Endodermal cell (in vitro differentiated cells): ENCODE measurements at regions not wholly inside any gene's neighbourhood (a gene's known extent, or its start where the extent isn't known, plus 50 kb on each side); places are given as distances from the start of the nearest gene placed in this dataset.

ENCODE experiments used
- DNase-seq: peaks from one replicate; pipeline ENCODE4 v3.0.0-alpha.2; 2017
- H3K27ac ChIP-seq: 2 replicates; pipeline ENCODE4 v1.5.1; 2013; ENCODE audit warnings: mild to moderate bottlenecking, low read depth, low read length, moderate library complexity
- H3K27me3 ChIP-seq: 2 replicates; pipeline ENCODE4 v1.6.1; 2013; ENCODE audit warnings: mild to moderate bottlenecking, low read length, moderate library complexity; ENCODE audit not compliant: insufficient read depth, control insufficient read depth, poor library complexity, severe bottlenecking
- H3K36me3 ChIP-seq: 2 replicates; pipeline ENCODE4 v1.7.0; 2013; ENCODE audit warnings: mild to moderate bottlenecking, low read length, moderate library complexity; ENCODE audit not compliant: control insufficient read depth, insufficient read depth
- H3K4me1 ChIP-seq: one replicate; pipeline ENCODE4 v1.7.0; 2013; ENCODE audit warnings: low read length; ENCODE audit not compliant: control insufficient read depth, insufficient read depth
- H3K4me3 ChIP-seq: 2 replicates; pipeline ENCODE4 v1.5.1; 2013; ENCODE audit warnings: mild to moderate bottlenecking, low read length, moderate library complexity
- H3K9ac ChIP-seq: 2 replicates; pipeline ENCODE4 v1.6.1; 2013; ENCODE audit warnings: mild to moderate bottlenecking, low read length, moderate library complexity; ENCODE audit not compliant: poor library complexity, severe bottlenecking; ENCODE audit errors: extremely low read depth
- H3K9me3 ChIP-seq: 2 replicates; pipeline ENCODE4 v1.6.1; 2013; ENCODE audit warnings: mild to moderate bottlenecking, low read length, moderate library complexity; ENCODE audit not compliant: control insufficient read depth
- H3K27ac Mint-ChIP-seq: 2 replicates; pipeline ENCODE4 v1.8.0; 2020; ENCODE audit warnings: mixed read lengths
- H3K27me3 Mint-ChIP-seq: 2 replicates; pipeline ENCODE4 v1.8.0; 2021; ENCODE audit warnings: mild to moderate bottlenecking, mixed read lengths; ENCODE audit not compliant: insufficient read depth
- H3K36me3 Mint-ChIP-seq: 2 replicates; pipeline ENCODE4 v1.8.0; 2020; ENCODE audit warnings: low read depth, mixed read lengths
- H3K4me1 Mint-ChIP-seq: 2 replicates; pipeline ENCODE4 v1.8.0; 2020; ENCODE audit warnings: mixed read lengths
- H3K4me3 Mint-ChIP-seq: 2 replicates; pipeline ENCODE4 v1.8.0; 2020; ENCODE audit warnings: mild to moderate bottlenecking, moderate library complexity, mixed read lengths
- H3K9me3 Mint-ChIP-seq: 2 replicates; pipeline ENCODE4 v1.8.0; 2020; ENCODE audit warnings: mild to moderate bottlenecking, mixed read lengths
- WGBS, 2 experiments: methylation state at CpG; one replicate each; pipeline versions ENCODE4 v1.1.5 to v1.1.7; 2013; ENCODE audit warnings: missing lambda C conversion rate in 2 of 2, mixed read lengths in 1 of 2; ENCODE audit not compliant: insufficient coverage in 1 of 2, insufficient read length in 1 of 2; 5-methylcytosine and 5-hydroxymethylcytosine counted together
- TF ChIP-seq, protein P1 (sequence below): fragments of 200-600 bp; sonication (generic); conservative IDR thresholded peaks from 2 replicates; pipeline ENCODE4 v1.5.0; 2021; ENCODE audit warnings: antibody characterized with exemption, mild to moderate bottlenecking

DNA sequence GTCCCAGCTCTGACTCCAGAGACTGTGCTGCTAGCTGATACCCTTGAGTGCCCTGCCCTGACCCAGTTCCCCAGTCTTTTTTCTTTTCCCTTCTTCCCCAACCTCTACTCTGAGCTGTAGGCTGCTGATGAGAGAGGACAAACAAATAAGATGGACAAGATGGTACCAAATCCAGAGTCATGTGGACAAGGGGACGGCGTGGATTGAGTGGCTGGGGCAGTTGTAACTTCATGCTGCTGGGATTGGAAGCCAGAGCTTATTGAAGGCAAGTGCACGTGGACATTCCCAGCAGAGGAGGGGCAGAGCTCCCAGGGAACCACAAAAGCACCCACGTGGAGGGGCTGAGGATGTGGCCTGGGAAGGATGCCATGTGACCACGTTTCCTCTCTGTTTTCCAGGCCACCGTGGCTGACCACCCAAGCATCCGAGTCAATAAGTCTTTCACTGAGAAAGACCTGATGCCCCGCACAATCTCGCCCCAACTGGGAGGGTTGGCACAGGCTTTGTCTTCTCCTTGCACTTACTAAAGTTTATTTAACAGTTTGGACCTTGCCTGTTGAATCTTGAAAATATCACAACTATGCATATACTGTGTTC, 323.3 kb upstream of the ZNF507 start:
- TF ChIP-seq, protein P1, sequence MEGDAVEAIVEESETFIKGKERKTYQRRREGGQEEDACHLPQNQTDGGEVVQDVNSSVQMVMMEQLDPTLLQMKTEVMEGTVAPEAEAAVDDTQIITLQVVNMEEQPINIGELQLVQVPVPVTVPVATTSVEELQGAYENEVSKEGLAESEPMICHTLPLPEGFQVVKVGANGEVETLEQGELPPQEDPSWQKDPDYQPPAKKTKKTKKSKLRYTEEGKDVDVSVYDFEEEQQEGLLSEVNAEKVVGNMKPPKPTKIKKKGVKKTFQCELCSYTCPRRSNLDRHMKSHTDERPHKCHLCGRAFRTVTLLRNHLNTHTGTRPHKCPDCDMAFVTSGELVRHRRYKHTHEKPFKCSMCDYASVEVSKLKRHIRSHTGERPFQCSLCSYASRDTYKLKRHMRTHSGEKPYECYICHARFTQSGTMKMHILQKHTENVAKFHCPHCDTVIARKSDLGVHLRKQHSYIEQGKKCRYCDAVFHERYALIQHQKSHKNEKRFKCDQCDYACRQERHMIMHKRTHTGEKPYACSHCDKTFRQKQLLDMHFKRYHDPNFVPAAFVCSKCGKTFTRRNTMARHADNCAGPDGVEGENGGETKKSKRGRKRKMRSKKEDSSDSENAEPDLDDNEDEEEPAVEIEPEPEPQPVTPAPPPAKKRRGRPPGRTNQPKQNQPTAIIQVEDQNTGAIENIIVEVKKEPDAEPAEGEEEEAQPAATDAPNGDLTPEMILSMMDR: no peak
- 89 to 96% methylated on average over 5 to 9 of the region's 9 CpGs for WGBS, 2 experiments
- H3K27ac ChIP-seq: no peak overlapping the region
- H3K9me3 ChIP-seq: no peaks in the 10 kb centered on the region
- H3K27ac Mint-ChIP-seq: no peak overlapping the region
- H3K4me1 Mint-ChIP-seq: no peaks in the 10 kb centered on the region
- H3K36me3 ChIP-seq: no peaks in the 10 kb centered on the region
- no peak overlapping the region for H3K4me3 Mint-ChIP-seq
- H3K27me3 ChIP-seq: no peaks in the 10 kb centered on the region
- H3K27me3 Mint-ChIP-seq: peaks cover under 1% of the 10 kb centered on the region
- no peaks in the 10 kb centered on the region for H3K9me3 Mint-ChIP-seq
- H3K4me3 ChIP-seq: no peak overlapping the region
- H3K9ac ChIP-seq: no peak overlapping the region
- no peak for DNase-seq
- no peaks in the 10 kb centered on the region for H3K4me1 ChIP-seq
- no peaks in the 10 kb centered on the region for H3K36me3 Mint-ChIP-seq

DNA sequence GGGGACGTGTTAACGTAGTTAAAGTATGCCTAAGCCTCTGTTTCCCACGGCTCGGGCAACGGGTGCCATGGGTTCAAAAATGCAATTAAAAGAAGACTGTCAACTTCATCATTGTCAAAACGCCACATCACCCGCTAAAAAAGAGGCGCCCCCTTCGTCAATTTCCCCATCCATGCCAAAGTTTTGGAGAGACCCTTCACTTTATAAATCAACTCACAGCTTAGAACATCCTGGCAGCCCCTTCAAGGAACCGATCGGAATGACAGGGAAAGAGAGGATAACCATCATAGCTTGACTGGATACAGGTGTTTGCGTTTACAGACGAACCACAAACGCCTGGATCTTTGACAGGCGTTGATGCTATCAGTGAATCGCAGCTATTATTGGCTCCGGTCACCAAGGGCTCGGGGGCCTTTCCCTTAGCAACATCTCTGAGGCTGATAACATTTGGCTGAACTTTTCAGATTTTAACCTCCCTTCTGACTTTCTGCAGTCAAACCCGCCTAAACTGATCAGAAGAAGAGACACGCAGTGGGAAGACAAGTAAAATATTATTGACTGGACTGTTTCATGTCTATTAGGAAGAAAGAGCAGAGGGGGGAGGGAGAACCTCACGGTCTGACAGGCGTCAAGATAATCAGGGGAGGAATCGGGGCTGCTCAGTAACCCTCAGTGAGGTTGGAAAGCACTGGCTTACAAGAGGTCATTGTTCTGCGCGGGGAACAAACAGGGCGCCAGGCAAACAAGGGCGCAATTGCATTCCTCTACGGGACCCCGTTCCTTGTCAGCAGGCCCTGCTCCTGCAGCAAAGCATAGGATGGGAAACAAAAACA, 322.5 kb upstream of the ZNF507 start:
- Mint-ChIP-seq H3K27me3 (peaks cover 1% of the 10 kb centered on the region), H3K27ac (no peak overlapping the region), H3K4me3 (no peak overlapping the region), H3K9me3 (no peaks in the 10 kb centered on the region), H3K36me3 (no peaks in the 10 kb centered on the region), H3K4me1 (no peaks in the 10 kb centered on the region)
- Histone ChIP-seq H3K4me1 (no peaks in the 10 kb centered on the region), H3K27ac (peak overlapping the region; percentile 44), H3K4me3 (no peak overlapping the region), H3K36me3 (no peaks in the 10 kb centered on the region), H3K9me3 (no peaks in the 10 kb centered on the region), H3K9ac (no peak overlapping the region), H3K27me3 (no peaks in the 10 kb centered on the region)
- WGBS, 2 experiments: 92 to 96% methylated on average over 20 to 29 of the region's 29 CpGs
- TF ChIP-seq, protein P1: no peak
- no peak for DNase-seq

DNA sequence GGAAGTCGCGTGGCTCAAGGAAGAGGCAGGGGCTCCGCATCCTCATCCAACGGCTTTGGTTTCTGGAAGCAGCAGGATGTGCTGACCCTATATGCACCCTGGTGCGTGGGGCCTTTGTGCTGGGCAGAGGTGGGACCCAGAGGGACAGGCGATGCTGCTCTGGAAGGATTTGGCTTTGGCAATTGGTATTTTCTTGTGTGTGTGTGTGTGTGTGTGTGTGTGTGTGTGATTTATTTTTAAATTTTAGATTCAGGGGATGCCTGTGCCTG, 321.9 kb upstream of the ZNF507 start:
- H3K27me3 ChIP-seq: no peaks in the 10 kb centered on the region
- H3K4me3 ChIP-seq: no peak overlapping the region
- no peak for DNase-seq
- Mint-ChIP-seq H3K4me1 (no peaks in the 10 kb centered on the region), H3K27me3 (peaks cover 1% of the 10 kb centered on the region), H3K4me3 (no peak overlapping the region), H3K36me3 (no peaks in the 10 kb centered on the region), H3K27ac (no peak overlapping the region), H3K9me3 (no peaks in the 10 kb centered on the region)
- TF ChIP-seq, protein P1: no peak
- peak overlapping the region; percentile 44 for H3K27ac ChIP-seq
- 70 to 78% methylated on average over 2 to 6 of the region's 6 CpGs for whole genome bisulfite sequencing, 2 experiments
- no peaks in the 10 kb centered on the region for H3K4me1 ChIP-seq
- no peaks in the 10 kb centered on the region for H3K36me3 ChIP-seq
- no peak overlapping the region for H3K9ac ChIP-seq
- no peaks in the 10 kb centered on the region for H3K9me3 ChIP-seq
